Activated CD4-positive, alpha-beta memory T cell treated with anti-CD3 and anti-CD28 coated beads for 36 hours (primary cell): ENCODE measurements at regions not wholly inside any gene's neighbourhood (a gene's known extent, or its start where the extent isn't known, plus 50 kb on each side); places are given as distances from the start of the nearest gene placed in this dataset.

Experiments used
- CTCF ChIA-PET: fragments of 350-600 bp; sonication (Branson Sonifier 250); formaldehyde crosslinking; loops from one replicate; lab custom pipeline; 2021; ENCODE audit warnings: antibody characterized with exemption, inconsistent platforms; lab: Charles Lee
- POLR2A ChIA-PET: fragments of 350-600 bp; sonication (Branson Sonifier 250); formaldehyde crosslinking; loops from one replicate; lab custom pipeline; 2021; ENCODE audit warnings: antibody characterized with exemption; lab: Charles Lee
- DNase-seq: peaks from one replicate; pipeline ENCODE4 v3.0.0-alpha.2; 2020
- H3K27ac Mint-ChIP-seq: one replicate; pipeline ENCODE4 v1.8.0; 2021; ENCODE audit warnings: mixed read lengths
- H3K27me3 Mint-ChIP-seq: one replicate; pipeline ENCODE4 v1.8.0; 2021; ENCODE audit warnings: mixed read lengths
- H3K36me3 Mint-ChIP-seq: one replicate; pipeline ENCODE4 v1.8.0; 2021; ENCODE audit warnings: mixed read lengths
- H3K4me1 Mint-ChIP-seq: one replicate; pipeline ENCODE4 v1.8.0; 2021; ENCODE audit warnings: low read depth, mixed read lengths
- H3K4me3 Mint-ChIP-seq: one replicate; pipeline ENCODE4 v1.8.0; 2021; ENCODE audit warnings: mild to moderate bottlenecking, mixed read lengths
- H3K9me3 Mint-ChIP-seq: one replicate; pipeline ENCODE4 v1.8.0; 2021; ENCODE audit warnings: mixed read lengths
- intact Hi-C: fragments of 100-400 bp; cut with micrococcal nuclease; formaldehyde crosslinking; loops from one replicate; pipeline ENCODE4 v1.15.1; 2023

DNA sequence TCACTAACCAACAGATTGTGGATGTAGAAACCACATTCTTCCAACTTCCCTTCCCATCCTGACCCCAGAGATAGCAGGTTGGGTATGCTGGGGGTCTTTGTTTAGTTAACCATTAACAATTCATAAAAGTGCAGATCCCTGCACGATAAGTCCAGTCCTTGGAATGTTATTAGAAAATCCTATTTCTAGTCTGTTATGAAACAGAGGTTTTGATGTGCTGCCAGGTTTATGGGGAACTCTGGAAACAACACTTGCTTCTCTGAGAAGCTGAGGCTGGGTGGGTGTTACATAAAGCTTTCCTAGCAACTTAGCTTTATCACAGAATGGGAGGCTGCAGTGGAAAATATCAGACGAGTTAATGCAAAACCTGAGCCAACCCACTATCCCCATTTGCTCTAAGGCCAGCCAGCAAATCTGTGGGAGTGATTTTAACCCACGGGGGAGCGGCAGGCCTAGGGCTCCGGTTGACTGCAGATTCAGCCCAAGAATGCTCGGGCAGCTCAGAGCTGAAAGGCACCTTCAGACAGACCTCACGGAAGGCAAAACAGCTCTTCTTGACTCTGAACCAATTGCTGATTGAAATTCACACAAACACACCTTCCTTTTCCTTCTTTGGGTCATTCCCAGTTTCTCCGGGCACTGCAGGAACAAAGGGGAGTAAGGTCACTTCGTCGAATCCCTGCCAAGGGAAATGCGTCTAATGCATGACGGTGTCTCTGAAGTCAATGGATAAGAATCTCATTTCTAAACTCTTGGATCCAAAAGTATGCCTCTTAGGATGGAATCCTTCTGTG, 111.7 kb upstream of the IRF2BP2 start:
- ChIA-PET CTCF (interaction anchor here (0.7 kb wide), 1 partner anchor 110 kb away, joined by 4 read pairs; no protein-coding TSS in a partner anchor), POLR2A (interaction anchor here (1.4 to 5.9 kb wide), 2 partner anchors 9 to 111 kb away, joined by 5 to 124 read pairs; partner anchors contain the start of gene IRF2BP2)
- Mint-ChIP-seq H3K27me3 (no peaks in the 10 kb centered on the region), H3K4me1 (peaks cover 54% of the 10 kb centered on the region), H3K27ac (peak overlapping the region; percentile 63), H3K4me3 (no peak overlapping the region), H3K36me3 (no peaks in the 10 kb centered on the region), H3K9me3 (no peaks in the 10 kb centered on the region)
- intact Hi-C loops, result loop anchor here (5.0 kb wide), 1 partner anchor 39 kb away; no protein-coding TSS in a partner anchor
- DNase-seq, result no peak

GRCh38 chr1:234720709-234721441, 110.9 kb upstream of the IRF2BP2 start:
- intact Hi-C loops, result loop anchor here (5.0 kb wide), 1 partner anchor 39 kb away; no protein-coding TSS in a partner anchor
- H3K4me3 Mint-ChIP-seq, result no peak overlapping the region
- H3K9me3 Mint-ChIP-seq, result no peaks in the 10 kb centered on the region
- DNase-seq, result no peak
- CTCF ChIA-PET, result no interaction called here
- H3K27me3 Mint-ChIP-seq, result no peaks in the 10 kb centered on the region
- peaks cover 46% of the 10 kb centered on the region for H3K4me1 Mint-ChIP-seq
- H3K36me3 Mint-ChIP-seq, result no peaks in the 10 kb centered on the region
- peak overlapping the region; percentile 15 for H3K27ac Mint-ChIP-seq
- POLR2A ChIA-PET, result interaction anchor here (0.5 to 5.9 kb wide), 4 partner anchors 110 to 138 kb away, joined by 3 to 124 read pairs (median 3); partner anchors contain the start of gene IRF2BP2

DNA sequence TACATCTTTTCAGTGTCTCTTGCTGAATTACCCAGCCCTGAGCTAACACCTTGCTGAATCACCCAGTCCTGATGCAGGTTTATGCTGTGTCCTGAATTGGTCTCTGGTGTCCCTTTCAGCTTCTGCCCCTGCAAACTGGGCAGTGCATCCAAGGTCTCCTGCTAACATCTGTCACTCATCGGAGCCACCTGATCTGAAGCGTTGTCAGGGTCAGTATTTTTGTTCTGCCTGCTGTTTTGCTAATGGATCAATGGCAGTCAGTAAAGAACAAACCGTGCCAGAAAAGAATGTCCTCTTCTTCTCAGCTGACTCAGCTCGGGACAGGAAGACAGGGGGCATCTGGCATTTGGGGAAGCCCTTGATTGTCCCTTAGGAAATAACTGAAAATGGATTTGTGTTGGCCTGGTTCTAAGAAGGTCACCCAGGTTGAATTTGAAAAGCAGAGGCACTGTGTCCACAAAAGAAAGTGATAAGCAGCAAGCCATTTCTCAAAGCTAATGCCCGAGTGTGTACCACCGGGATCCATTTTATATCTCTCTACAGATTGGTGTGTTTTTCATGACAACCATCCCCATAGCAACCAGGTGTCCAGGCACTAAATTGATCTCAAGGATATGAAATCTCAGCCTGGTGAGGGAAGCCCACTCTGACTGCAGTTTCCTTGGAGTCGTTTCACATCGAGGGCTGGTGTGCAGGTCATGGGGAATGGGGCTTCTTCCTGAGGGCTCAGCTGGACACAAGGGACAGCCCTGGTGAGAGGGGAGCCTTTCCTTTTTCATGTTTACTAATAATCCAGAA, 109.7 kb upstream of the IRF2BP2 start:
- ChIA-PET POLR2A (interaction anchor here (0.5 to 0.7 kb wide), 2 partner anchors 113 to 137 kb away, joined by 3 read pairs; no protein-coding TSS in a partner anchor), CTCF (no interaction called here)
- Mint-ChIP-seq H3K27me3 (no peaks in the 10 kb centered on the region), H3K9me3 (no peaks in the 10 kb centered on the region), H3K36me3 (no peaks in the 10 kb centered on the region), H3K4me3 (no peak overlapping the region), H3K4me1 (peaks cover 34% of the 10 kb centered on the region), H3K27ac (no peak overlapping the region)
- no peak for DNase-seq
- intact Hi-C loops, result loop anchor here (5.0 kb wide), 1 partner anchor 37 kb away; no protein-coding TSS in a partner anchor

DNA sequence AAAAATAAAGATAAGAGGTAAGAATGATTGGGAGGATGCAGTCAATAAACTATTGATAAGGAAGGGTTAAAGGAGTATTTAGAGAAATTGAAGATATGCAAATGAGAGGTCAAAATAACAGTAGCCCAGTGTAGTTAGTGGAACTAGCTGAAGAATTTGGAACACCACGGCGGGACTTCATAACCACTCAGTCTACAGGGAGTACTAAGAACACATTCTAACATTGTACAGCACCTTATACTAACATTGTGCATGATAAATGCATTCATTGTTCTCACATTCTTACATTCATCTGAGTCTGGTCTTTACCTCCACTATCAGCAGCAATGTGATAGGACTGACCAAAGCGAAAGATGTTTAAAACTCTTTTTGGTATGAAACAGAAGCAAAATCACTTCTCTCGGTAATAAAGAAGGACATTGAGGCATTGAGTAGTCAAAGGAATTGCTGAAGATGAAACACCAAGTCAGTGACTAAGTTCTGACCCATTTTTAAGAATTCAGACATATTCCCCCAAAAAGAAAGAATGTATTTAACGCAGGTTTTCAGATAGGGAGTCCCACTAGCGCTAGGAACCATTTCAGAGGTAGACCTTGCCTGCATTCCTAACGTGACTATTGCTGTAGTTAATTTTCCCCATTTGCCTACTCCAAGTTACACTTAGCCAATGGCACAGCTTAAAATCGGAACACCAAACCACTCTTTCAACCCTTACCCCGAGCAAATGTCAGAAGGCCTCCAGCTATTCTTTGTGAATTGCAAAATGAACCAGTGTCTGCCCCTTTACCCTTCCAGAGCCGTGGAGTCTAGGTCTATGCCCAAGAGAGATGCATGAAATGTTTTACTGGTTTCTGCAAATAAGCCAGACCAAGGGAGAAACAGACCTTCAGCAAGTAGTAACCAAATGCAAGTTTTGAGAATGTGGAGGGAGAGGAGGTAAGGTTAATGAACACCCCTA, 108.8 kb upstream of the IRF2BP2 start:
- Mint-ChIP-seq H3K4me3 (no peak overlapping the region), H3K27me3 (no peaks in the 10 kb centered on the region), H3K9me3 (no peaks in the 10 kb centered on the region), H3K27ac (no peak overlapping the region), H3K4me1 (peaks cover 25% of the 10 kb centered on the region), H3K36me3 (no peaks in the 10 kb centered on the region)
- CTCF ChIA-PET, result interaction anchor here (1.4 kb wide), 1 partner anchor 12 kb away, joined by 3 read pairs; no protein-coding TSS in a partner anchor
- intact Hi-C loops, result no loop called here
- POLR2A ChIA-PET, result interaction anchor here (1.0 kb wide), 1 partner anchor 106 kb away, joined by 3 read pairs; no protein-coding TSS in a partner anchor
- no peak for DNase-seq

DNA sequence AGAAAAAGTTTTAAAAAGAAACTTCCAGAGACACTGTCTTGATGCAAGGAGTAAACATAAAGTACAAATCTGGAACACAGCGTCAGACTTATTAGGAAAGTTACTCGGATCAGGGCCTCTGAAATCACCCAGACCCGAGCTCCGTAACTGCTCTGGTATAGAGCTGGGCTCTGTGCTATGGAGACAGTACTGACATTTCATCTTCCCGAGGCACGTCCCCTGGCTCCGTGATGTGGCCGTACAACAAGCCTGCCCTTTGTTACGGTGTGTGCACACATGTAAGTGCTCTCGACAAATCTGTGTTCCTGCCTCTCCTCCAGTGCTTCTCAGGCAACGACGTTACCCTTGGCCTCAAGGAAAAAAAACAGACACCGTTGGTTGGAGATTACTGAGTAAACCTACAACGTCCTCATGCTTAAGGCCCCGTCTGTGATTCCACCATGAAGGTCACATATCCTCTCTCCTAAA, 107.0 kb upstream of the IRF2BP2 start:
- DNase-seq, result no peak
- ChIA-PET POLR2A (no interaction called here), CTCF (interaction anchor here (1.1 kb wide), 1 partner anchor 105 kb away, joined by 3 read pairs; no protein-coding TSS in a partner anchor)
- Mint-ChIP-seq H3K4me1 (peaks cover 8% of the 10 kb centered on the region), H3K4me3 (no peak overlapping the region), H3K36me3 (no peaks in the 10 kb centered on the region), H3K9me3 (no peaks in the 10 kb centered on the region), H3K27ac (no peak overlapping the region), H3K27me3 (no peaks in the 10 kb centered on the region)
- intact Hi-C loops, result no loop called here

DNA sequence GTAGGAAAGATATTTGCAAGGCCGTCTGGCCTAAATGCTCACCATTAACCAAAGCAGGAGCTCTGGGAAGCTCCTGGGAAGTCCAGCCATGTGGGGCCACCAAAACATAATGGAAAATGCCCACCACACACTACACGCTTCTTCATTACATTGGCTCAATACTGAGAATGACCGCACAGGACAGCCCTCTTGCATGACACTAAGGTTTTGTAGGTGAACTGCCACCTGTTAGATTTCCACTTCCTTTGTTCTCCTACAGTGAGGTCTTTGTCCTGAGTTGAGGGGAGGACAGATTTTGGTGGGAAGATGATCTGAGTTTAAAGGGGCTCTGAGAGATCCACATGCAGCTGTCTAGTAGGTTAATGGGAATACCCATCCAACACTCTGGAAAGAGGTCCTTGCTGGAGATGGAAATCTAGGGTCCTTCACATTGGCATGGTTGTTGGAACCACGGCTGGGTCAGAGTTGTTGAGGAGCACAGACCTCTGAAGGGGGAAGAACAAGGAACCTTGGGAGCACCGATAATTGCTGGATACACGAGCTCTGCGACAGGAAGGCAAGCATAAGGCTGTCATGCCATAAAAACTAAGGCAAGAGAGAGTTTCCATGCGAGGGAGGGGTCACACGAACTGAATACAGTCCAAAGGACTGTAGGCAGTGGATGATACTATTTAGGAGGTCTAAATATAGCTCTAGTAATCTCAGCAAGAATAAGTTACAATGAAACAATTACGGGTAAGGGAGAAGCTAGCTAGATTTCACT, 105.5 kb upstream of the IRF2BP2 start:
- H3K36me3 Mint-ChIP-seq, result no peaks in the 10 kb centered on the region
- no peak for DNase-seq
- H3K27me3 Mint-ChIP-seq, result no peaks in the 10 kb centered on the region
- no peaks in the 10 kb centered on the region for H3K9me3 Mint-ChIP-seq
- intact Hi-C loops, result no loop called here
- H3K27ac Mint-ChIP-seq, result no peak overlapping the region
- ChIA-PET POLR2A (interaction anchor here (0.6 kb wide), 1 partner anchor 104 kb away, joined by 3 read pairs; no protein-coding TSS in a partner anchor), CTCF (interaction anchor here (1.1 kb wide), 1 partner anchor 104 kb away, joined by 3 read pairs; no protein-coding TSS in a partner anchor)
- no peak overlapping the region for H3K4me3 Mint-ChIP-seq
- H3K4me1 Mint-ChIP-seq, result no peaks in the 10 kb centered on the region

- ChIA-PET POLR2A (no interaction called here), CTCF (interaction anchor here (1.0 kb wide), 1 partner anchor 9 kb away, joined by 6 read pairs; no protein-coding TSS in a partner anchor)
- intact Hi-C loops, result no loop called here
- Mint-ChIP-seq H3K4me1 (no peaks in the 10 kb centered on the region), H3K27ac (no peak overlapping the region), H3K9me3 (no peaks in the 10 kb centered on the region), H3K27me3 (no peaks in the 10 kb centered on the region), H3K36me3 (no peaks in the 10 kb centered on the region), H3K4me3 (no peak overlapping the region)
- no peak for DNase-seq
Measured at GRCh38 chr1:234713859-234714258, 103.9 kb upstream of the IRF2BP2 start.

DNA sequence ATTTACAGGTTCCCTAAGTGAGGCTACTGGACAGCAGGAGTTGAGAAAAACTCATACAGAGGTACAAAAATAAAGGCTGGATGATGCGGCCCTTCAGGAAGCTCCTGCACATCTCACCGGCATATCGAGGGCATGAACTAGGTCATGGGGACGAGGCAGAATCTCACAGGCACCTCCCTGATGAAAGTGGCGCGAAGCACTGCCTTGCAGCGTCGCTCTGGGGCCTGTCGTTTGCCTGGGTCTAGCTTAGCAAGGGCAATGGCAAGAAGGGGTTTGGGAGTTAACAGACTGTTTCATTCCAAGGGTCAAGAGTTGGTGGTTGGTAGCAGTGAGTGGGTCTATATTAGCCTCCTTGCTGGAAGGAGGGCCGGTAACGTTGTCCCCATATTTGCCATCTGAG, 103.5 kb upstream of the IRF2BP2 start:
- Mint-ChIP-seq H3K9me3 (no peaks in the 10 kb centered on the region), H3K4me3 (no peak overlapping the region), H3K4me1 (no peaks in the 10 kb centered on the region), H3K27me3 (no peaks in the 10 kb centered on the region), H3K36me3 (no peaks in the 10 kb centered on the region), H3K27ac (no peak overlapping the region)
- POLR2A ChIA-PET, result no interaction called here
- CTCF ChIA-PET, result no interaction called here
- DNase-seq, result no peak
- intact Hi-C loops, result no loop called here

DNA sequence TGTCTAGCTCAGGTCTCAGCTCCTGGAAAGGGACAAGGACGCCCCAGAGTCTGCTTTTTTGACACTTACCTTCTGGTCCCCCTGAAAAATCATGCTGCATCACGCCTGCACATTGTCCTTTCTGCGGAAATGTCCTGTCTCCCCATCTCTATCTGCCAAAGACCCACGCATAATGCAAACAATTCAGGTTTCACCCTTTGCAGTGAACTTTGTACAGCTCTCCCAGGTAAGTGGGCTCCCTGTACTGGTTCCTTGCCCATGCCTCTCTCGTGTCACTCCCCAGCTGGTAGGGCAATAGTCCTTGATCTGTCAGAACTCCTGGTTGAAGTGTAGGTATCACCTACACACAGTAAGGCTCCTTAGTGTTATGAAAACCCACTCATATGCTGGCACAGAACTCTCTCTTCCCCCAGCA, 102.9 kb upstream of the IRF2BP2 start:
- Mint-ChIP-seq H3K27me3 (no peaks in the 10 kb centered on the region), H3K27ac (no peak overlapping the region), H3K4me3 (no peak overlapping the region), H3K36me3 (no peaks in the 10 kb centered on the region), H3K4me1 (no peaks in the 10 kb centered on the region), H3K9me3 (no peaks in the 10 kb centered on the region)
- CTCF ChIA-PET, result no interaction called here
- POLR2A ChIA-PET, result interaction anchor here (1.2 kb wide), 1 partner anchor 11 kb away, joined by 5 read pairs; no protein-coding TSS in a partner anchor
- DNase-seq, result no peak
- intact Hi-C loops, result no loop called here
